NCI-H2081 (cell line): ENCODE measurements at regions not wholly inside any gene's neighbourhood (a gene's known extent, or its start where the extent isn't known, plus 50 kb on each side); places are given as distances from the start of the nearest gene placed in this dataset.

Experiments used
- DNase-seq, 2 experiments: peaks; one replicate each; lab custom pipeline; 2025; lab: John Stamatoyannopoulos, UW

DNA sequence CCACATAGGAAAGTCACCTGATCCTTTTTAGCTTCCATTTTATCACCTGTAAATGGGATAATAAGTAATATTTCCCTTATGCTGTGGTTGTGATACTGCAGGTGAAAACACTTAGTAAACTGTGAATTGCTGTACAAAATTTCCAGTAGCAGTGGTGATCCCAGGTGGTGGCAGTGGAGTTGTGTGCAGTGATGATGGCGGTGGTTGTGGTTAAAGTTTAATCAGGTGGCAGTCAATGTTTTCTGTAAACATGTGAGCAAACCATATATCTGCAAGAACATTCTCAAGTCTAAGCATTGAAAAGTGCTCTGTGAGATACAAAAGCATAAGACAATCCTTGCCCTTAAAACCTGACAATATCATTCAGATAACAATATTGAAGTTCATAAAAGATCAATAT, 480.2 kb downstream of the RASEF start:
- DNase-seq, result no peak

DNA sequence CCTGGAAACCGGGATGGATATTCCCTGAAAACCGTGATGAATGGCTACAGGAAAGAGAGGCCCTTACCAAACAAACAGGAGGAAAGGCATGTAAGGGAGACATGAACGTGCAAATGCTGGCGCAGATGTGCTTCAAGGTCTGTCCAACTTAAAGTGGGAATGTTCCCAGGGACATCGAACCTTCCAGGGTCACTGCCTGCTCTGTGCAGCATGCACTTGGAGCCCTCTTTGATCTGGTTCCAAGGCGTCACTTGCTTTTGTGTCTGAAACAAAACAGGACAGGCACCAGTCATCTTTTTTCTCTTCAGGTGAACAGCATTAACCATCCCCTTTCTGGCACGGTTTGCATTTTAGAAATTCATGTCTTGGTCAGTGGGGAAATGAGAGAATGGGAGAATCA, 479.4 kb downstream of the RASEF start:
- DNase-seq, result no peak

GRCh38 chr9:82584349-82584863, 478.5 kb downstream of the RASEF start:
- no peak for DNase-seq

- DNase-seq, result no peak
Measured at GRCh38 chr9:82586918-82587356, 476.0 kb downstream of the RASEF start.

DNA sequence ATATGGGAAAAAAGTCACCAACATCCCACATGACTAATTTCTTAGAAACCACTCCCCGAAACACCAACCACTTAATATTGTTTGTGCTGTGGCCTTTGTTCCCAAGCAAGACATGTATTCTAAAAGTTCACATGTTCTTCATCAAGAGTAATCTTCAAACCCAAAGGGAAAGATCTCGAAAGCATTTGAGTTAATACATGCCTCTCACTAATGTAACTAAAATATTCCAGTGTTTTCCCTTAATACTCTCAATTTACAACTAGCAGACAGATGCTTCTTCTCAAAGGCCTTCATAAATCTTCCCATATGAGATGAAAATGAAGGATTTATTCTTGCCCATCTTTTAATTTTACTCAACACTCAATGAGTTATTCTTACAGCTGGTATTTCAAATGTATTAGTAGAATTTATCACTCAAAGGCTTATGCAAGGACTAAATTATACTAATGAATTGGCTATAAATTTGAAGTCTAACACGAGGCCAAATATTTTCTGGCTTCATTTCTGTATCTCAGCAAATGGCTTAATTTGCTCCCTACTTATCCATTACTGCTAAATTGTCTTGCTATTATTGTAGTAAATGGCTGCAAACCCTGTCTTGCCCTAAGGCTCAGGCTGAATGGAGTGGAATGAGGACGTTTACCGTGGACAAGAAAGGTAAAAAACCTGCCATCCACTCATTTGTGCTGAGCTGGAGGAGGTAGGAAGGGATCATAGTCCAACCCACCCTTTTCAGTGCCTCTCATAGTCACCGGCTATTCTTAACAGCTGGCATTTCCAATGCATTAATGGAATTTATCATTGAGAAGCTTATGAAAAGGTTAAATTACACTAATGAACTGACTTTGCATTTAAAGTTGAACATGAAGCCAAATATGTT, 474.4 kb downstream of the RASEF start:
- no peak for DNase-seq

GRCh38 chr9:82590845-82591244, 472.1 kb downstream of the RASEF start:
- DNase-seq, result no peak

DNA sequence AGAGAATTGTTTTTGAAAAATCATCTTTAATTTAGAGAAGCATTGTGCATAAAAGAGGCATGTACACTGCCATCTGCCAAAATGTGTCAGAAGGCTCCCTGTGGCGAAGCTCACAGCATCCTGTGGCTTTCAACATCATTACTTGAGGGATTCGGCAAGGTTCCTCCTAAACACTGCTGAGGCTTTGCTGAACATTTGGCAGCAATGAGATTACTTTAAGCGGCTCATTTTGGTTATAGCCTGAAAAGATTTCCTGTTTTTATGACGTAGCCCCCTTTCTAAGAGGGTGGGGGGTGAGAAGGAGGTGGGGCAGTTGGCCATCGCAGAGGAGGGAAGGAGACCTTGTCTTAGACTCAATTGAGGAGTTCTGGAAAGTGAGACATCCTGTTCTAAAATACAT, 469.4 kb downstream of the RASEF start:
- no peak for DNase-seq

DNA sequence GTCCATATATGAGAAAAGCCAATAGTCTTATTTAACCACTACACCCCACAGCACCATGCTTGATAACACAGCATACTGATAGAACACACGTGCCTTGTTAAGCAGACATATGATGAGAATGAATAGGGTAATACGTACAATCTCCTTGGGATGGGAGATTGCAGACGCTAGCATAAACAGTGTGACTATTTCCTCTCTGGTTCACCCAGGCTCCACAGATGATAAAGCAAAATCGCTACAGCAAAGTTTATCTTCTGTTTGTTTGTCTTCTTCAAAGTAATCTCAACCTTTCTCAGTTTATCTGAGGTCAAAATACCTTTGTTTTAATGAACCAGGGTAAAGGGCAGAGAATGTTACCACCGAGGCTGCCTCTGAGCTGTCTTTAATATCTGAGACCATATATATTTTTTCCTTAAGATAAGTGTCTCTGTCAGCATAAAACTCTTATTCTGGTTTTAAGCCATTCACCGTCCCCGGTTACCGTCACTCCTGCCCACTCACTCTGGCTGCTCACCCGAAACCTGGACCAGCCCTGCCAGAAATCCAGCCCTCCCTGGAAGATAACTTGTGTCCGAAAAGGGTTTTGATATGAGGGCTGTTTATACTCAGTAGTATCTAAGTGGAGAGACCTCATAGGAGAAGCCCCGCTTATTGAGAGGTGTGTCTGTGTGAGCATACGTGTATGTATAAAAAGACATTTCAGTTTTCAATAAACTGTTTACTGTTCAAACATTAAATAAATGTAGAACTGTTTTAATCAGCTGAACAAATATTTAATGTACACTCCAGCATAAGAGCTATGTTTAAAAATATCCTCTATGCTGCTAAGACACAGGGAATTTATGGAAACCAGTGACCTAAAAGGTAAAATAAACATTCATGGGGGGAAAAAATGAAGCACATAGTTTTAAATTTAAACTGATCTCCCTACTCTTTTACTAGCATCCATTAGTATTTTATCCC, 465.4 kb downstream of the RASEF start:
- peak in 1 of 2 experiments; percentile 70 for DNase-seq

- DNase-seq, result no peak
Measured at GRCh38 chr9:82598241-82599039, 464.5 kb downstream of the RASEF start.

DNA sequence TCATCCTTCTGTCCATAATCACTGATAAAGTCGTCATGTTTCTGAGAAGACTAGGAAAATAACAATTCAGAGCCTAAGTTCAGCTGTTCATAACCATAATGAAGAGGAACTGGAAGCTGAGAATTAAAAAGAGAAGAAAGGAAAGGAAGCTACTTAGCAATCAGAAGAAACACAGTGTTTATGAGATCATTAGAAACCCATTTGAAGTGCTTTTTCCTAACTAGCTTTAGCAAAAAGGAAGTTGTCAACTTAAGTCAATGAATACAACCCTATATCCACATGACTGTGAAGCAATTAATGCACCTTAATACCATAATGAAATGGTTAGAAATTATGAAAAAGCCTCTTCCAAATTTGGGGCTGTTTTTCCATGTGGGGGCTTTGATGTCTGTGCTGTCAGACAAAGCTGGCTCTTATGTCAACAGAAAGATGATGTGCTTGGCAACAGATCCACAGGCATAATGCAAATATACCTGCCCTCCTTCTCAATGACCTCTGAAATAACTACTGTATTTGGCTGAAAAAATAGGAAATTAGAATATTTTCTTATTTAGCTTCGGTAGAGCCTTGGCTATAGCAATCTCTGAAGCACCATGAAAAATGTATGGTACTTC, 463.5 kb downstream of the RASEF start:
- peak in 1 of 2 experiments; percentile 56 for DNase-seq

DNA sequence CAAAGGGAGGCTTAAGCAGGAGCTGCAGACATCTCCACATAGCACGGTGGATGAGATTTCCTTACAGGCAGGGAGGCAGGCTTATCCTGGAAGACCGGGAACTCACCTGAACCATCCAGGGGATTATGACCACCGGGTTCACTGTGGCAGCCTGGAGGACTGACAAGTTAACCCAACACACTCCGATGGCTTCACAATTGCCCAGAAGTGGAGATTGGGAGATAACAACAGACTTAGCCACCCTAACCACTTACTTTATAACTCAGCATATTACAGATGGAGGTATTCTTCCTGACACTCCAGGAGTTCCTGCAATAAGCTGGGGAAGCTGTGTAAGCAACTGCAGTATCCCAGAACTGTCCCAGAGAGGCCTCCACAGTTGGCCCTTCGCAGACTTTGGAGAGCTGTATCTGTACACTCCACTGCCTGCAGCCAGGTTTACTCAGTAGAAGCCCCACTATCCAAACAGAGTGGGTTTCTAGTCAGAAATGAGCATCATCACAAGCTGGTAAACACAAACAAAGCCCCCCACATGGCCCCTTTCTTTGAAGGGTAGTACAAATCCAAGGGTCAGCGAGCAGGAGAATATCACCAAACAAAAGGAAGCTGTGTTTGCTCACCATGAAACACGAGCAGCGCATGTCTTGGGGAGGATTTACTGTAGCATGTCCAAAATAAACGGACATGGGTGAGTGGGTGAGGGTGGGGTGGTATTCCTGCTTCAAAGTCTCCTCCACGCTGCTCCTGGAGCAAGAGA, 462.2 kb downstream of the RASEF start:
- DNase-seq, result no peak

DNA sequence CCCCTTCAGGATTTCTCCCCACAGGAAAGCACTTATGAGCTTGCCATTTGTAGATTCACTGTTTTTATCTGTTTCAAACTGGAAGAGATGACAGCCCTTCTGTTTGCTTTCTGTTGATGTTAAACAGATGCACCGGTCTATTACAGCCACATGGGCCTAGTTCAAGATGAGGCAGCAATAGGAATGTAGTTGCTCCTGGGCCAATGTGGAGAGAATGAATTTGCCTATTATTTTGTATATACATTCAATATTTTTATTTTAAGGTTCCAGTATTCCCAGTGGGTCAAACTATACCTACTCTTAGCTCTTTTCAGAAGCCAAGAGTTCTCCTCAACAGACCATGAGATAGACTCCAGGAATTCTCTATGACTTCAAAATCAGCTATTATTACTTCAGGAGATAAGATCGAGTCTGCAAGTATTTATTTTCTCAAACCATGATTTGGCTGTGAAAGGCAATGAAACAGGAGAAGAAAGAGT, 461.6 kb downstream of the RASEF start:
- no peak for DNase-seq

DNA sequence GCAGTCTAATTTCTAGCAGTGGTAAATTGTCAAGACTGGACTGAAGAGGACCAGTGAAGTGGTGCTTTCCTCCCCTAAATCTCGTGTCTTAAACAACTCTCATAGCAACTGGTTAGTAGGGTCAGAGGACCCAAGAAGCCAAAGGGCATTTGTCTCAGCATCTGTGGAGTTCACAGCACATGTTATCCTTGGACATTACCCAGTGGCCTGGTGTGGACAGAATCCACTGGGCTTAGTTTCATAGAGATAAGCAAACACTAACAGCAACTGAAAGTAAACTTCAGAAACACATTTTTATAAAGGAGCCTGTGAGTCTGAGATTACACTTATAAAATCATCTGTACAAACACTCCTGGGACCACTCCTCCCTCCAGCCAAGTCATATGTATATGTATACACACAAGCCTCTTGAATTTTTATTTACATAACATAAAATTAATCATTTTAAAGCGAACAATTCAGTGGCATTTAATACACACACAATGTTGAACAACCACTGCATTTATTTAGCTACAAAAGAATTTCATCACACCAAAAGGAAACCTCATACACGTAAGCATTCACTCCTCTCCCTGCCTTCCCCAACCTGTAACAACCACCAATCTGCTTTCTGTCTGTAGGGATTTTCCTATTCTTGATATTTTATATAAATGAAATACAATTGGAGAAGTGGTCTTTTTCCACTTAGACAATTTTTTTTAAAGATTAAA, 457.8 kb downstream of the RASEF start:
- no peak for DNase-seq

DNA sequence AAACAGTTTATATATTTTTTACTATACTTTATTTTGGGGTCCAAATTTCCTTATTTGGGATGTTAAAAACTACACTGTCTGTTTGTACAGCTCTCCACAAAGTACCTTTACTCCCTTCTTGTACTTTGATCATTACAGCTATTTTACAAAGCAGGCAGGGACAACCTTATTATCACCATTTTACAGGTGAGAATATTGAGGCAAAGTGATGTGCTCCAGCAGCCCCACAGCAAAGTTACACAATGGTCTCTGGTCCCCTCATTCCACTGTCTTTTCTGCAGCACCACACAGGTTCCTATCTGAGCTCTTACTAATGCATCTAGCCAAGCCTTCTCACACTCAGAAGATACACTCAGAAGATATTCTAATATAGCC, 457.3 kb downstream of the RASEF start:
- DNase-seq, result no peak

DNA sequence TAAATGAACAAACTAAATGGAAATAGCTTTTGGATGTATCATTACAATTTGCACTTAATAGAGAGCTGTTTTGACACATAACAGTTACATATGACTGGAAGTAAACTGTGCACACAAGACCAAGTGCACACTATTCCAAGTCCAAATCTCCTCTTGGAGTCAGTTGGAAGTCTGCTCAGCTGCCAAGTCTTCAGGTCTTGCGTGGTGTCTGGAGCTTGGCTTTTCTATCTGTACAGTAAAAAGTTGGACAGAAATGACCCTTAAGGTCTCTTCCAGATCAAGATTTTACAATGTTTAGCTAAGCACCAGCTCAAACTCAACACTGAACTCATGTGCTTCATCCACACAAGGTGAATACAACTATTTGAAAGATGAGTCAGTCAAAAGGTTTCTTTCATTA, 456.9 kb downstream of the RASEF start:
- DNase-seq, result no peak

DNA sequence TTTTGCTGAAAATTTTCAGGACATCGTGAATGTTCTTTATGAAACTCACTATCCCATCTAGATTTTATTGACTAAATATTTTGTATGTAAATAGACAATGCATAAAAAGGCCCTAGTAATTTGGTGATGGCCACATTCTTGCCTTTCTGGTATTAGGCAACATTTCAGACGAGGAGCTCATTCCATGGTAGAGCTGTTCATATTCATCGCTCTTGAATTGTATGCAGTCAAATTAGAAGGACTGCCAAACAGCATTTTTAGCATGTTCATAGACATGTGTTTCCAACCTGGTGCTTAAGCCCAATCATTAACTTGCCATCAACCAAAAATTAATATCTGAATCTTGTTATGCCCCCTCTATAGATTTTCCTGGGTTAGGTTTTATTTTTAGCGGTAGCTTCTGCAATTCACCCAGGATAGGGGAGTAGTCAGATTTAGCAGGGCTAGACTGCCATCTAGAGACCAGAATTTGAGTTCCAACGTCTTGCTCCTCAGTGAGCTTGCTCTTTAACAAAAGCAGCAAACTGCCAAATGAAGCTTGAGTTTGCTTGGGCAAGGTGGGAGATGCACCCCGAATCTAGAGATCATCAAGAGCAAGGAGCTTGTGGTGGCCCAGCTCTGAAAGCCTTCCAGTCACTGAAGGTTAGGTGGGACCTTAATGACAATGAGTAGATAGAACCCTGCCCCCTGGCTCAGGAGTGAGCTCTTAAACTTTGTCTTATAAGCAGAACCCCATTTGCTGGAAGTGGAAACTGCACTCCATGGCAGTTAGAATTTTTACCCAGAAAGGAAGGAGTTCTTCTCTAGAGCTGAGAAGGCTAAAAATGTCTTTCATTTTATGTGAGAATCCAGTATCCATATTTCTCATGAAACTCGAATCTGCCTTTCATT, 456.2 kb downstream of the RASEF start:
- peak; percentile 72 to 76 for DNase-seq

DNA sequence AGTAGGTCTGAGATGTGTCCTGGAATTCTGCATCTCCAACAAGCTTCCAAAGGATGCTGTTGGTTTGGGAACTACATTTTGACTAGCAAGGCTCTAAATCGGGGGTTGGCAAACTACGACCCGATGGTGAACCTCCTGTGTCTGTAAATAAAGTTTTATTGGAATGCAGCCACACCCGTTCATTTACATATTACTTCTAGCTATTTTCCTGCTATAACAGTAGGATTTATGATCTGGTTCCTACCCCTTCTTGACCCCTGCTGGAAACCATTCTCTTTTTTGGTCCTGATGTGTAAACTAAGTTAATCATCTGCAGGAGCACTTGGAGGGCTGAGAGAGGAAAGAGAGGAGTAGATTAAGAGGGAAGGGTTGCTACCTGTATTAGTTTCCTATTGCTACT, 454.5 kb downstream of the RASEF start:
- no peak for DNase-seq

GRCh38 chr9:82612942-82613341, 450.0 kb downstream of the RASEF start:
- no peak for DNase-seq

- DNase-seq, result no peak
Measured at GRCh38 chr9:82613498-82613897, 449.4 kb downstream of the RASEF start.
